HG03575 (cell line): ENCODE measurements at regions not wholly inside any gene's neighbourhood (a gene's known extent, or its start where the extent isn't known, plus 50 kb on each side); places are given as distances from the start of the nearest gene placed in this dataset.

ENCODE experiments used
- ATAC-seq: cut with Tn5 transposase; IDR thresholded peaks from one replicate; pipeline ENCODE4 v1.9.1; 2021; ENCODE audit not compliant: unreplicated experiment, insufficient number of reproducible peaks, low FRiP score; ENCODE audit errors: extremely low read depth

- no peak for ATAC-seq
These were observed 257.0 kb upstream of the RAB6C start for GRCh38 chr2:129722306-129723019.

DNA sequence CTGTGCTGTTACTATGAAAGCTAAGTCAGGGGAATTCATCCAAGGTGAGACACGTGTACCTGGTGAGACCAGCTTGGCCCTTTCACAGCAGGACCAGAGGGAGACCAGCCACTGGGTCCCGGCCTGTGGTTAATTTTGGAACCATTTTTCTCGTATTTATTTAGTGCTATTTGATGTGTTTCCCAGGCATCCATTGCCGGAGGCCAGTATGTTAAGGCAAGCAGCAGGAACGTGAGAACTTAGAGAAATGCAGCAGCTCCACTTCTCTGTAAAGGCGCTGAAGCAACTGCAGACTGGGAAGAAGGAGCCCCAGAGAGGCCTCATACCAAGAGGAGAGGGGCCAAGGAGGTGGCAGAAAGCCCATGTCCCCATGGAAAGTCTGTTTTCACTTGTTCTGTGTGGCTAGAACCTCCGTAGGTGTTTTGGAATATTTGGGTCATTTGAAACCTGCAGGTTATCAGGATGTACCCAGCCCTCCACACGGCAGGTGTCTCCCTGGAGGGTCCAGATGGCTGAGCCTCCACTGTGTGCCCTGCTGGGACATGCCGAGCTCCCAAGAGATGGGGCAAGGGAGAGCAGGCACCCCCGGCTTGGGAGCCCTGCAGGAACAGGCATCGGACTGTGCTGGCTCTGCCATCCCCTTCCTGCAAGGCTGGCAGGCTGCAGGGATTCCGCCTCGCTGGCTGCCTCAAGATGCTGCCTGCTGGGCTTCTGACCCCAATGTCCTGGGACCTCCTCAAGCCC lies 256.0 kb upstream of the RAB6C start:
- no peak for ATAC-seq

- no peak for ATAC-seq
These were observed 255.3 kb upstream of the RAB6C start for GRCh38 chr2:129724021-129724757.

GRCh38 chr2:129726216-129726615 lies 253.2 kb upstream of the RAB6C start:
- ATAC-seq, result no peak

DNA sequence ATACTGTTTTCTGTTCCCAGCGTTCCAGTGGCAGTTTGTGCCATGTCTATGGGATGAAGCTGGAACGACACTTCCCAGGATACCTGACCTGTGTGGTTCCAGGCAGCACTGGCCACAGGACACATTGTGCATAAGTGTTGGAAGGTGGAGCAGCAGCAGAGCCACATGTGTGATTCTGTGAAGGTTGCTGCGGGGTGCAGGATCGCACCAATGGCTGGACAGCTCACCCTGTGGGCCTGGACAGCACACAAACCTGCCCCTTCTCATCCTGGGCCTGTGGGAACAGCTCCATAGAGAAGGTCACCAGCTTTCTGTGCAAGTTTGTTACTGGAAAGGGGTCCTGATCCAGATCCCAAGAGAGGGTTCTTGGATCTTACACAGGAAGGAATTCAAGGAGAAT lies 252.2 kb upstream of the RAB6C start:
- no peak for ATAC-seq

- no peak for ATAC-seq
These were observed 251.2 kb upstream of the RAB6C start for GRCh38 chr2:129728035-129728972.

DNA sequence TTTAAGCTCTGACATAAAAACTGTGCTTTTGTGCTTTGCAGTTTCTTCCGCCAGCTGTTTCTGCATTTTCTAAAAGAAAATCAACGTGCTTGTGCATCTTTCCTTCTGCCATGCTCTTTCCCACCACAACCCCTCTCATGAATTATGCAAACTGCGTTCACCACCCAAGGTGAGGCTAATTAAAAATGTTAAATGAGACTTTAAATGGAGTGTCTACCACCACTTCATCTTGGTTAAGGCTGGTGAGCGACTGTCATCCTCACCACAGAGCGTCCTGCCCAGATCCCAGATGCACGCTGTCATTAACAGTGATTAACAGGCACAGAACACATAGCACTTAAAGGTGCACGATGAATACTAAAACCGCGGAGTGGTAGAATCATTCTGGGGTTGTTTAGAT lies 250.5 kb upstream of the RAB6C start:
- no peak for ATAC-seq

DNA sequence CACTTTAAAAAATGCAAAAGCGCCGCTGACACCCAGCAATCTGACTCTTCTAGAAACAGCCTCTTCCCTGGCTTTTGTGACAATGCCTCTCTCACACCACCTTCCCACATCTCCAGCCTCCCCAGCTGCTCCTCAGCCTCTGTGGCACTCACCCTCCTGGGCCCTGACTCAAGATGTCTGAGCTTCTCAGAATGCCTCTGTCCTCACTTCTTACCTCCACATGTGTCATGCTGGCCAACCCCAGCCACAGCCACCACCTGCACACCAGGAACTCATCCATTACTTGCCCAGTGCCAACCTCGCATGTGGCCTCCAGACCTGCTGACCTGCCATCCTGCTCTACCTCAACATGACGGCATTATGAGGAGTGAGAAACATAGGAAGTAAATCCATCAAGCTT lies 249.8 kb upstream of the RAB6C start:
- ATAC-seq, result no peak

DNA sequence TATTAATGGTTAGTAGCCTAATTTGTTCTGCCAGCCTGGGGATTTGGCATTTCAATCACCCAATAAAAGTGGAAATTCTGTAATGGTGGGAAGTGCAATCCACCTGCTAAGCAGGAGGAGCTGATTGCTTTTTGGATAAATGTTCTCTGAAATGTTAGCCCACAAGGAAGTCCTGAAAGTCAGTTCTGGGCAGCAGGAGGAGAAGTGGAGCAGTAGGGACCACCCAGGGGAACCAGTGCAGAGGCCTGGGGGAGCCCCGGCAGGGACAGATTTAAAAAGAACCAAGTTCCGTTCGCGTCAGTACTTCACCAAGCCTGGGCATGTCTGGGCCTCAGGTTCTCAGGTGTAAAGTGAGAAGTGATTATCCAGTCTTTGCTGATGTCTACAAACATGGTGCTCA lies 248.5 kb upstream of the RAB6C start:
- ATAC-seq, result no peak

GRCh38 chr2:129731907-129732629 lies 247.4 kb upstream of the RAB6C start:
- no peak for ATAC-seq

DNA sequence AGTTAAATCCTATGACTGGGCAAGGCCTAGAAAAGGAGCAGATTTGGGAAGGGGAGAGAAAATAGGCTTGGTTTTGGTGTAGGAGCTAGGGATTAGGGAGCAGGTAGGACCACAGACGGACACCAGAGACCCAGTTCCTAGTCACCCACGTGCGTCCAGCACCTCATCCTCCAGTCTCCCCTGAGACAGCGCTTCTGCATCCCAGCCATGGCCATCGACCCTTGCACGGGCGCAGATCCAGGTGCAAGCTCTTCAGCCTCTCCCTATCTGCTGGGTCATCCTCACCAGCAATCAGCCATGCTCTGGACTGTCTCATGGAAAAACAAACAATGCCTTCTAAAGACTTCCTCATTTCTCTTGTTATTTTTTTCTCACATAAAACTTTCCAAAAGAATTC lies 246.8 kb upstream of the RAB6C start:
- no peak for ATAC-seq

GRCh38 chr2:129733041-129733440 lies 246.4 kb upstream of the RAB6C start:
- no peak for ATAC-seq

DNA sequence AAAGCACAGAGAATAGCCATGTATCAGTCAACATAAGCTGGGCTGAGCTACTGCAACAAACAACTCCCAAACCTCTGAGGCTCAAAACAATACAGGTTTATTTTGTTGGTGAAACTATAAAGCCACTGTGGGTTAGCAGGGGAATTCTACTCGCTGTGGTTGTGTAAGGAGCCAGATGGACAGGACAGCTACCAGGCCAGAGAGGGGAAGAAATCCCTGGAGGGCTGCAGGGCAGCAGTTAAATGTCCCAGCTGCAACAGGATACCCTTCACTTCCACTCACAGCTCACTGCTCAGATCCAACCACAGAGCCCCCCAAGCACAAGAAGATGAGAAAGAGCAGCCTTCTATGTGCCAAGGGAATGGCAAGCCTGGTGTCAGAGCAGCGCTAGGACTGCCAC lies 245.9 kb upstream of the RAB6C start:
- no peak for ATAC-seq

- no peak for ATAC-seq
These were observed 245.0 kb upstream of the RAB6C start for GRCh38 chr2:129734343-129735034.

DNA sequence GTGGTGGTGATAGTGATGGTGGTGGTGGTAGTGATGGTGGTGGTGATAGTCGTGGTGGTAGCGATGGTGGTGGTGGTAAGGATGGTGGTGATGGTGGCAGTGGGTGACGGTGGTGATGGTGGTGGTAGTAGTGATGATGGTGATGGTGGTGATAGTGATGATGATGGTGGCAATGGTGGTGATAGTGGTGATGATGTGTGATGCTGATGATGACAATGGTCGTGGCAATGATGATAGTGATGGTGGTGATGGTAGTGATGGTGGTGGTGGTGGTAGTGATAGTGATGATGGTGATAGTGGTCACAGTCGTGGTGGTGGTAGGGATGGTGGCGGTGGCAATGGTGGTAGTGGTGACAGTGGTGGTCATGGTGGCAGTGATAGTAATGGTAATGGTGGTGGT lies 243.9 kb upstream of the RAB6C start:
- ATAC-seq, result no peak

DNA sequence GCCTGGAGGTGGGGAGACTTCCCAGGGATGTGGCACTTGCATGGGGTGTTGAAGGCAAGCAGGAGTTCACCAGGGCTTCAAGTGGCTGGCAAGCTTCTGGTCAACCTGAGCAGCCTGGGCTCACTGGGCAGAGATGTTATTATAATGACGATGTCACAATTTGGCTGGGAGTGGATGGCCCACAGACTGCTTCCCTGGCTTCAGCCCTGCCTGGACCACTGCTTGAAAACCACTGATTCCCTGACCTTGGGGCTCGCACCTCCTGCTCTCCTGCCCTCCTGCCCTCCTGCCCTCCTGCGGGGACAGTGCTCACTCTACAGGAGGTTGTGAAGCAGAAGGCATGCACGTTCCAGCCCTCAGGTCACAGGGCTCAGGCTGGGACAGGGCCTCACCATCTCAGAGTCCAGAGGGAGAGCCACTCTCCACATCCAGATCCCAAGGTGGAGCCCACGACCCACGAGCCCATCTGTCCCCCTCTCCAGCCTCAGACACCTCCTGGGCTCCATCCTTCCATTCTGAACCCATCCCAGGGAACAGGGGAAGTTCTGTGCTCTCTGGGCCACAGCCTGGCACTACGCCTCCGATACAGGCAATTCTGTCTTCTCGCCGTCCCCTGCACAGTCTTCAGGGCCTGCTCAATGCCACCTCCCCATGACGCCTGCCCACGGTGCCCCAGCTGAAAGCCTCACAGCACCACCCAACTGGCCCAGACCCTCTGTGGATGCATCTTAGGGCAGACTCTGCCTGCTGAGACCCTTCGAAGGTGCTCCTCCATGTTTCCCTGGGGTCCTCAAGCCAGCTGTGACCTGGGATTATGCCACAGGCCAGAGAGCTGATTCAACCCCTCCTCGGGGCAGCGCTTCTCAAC lies 241.6 kb upstream of the RAB6C start:
- ATAC-seq, result no peak

DNA sequence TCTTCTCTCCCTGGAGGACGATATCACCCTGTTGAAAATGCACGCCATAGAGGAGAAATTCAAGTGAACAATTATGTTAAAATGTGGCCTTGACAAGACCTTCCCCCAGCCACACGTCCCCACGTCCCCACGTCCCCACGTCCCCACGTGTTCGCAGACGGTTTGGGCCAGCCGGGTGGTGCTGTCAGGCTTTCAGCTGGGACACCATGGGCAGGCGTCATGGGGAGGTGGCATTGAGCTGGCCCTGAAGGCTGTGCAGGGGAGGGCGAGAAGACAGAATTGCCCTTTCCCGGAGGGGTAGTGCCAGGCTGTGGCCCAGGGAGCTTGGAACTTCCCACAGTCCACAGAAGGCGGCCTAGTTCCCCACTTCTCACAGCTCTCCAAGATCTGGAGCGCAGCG lies 240.7 kb upstream of the RAB6C start:
- ATAC-seq, result no peak
